Ovary (tissue), 3 donors: ENCODE measurements at regions not wholly inside any gene's neighbourhood (a gene's known extent, or its start where the extent isn't known, plus 50 kb on each side); places are given as distances from the start of the nearest gene placed in this dataset.

ENCODE experiments used
- EP300 ChIP-seq: sonication (generic); formaldehyde crosslinking; IDR thresholded peaks from one replicate; pipeline ENCODE4 v1.6.1; 2017; ENCODE audit warnings: antibody characterized with exemption
- POLR2A ChIP-seq: fragments of 450-650 bp; IDR thresholded peaks from one replicate; pipeline ENCODE4 v1.6.1; 2017; ENCODE audit warnings: antibody characterized with exemption, mild to moderate bottlenecking, moderate library complexity
- TF ChIP-seq, protein P1 (sequence below), 3 donors: fragments of 450-650 bp in 2 of 3; fragments of 200-600 bp in 1 of 3; IDR thresholded peaks; one replicate each; pipeline versions ENCODE4 v1.5.1 to v1.8.0; 2016 to 2022; ENCODE audit warnings: antibody characterized with exemption in 3 of 3, mild to moderate bottlenecking in 1 of 3
- donor health status: DM: no; HTN: no; CAD: no.

DNA sequence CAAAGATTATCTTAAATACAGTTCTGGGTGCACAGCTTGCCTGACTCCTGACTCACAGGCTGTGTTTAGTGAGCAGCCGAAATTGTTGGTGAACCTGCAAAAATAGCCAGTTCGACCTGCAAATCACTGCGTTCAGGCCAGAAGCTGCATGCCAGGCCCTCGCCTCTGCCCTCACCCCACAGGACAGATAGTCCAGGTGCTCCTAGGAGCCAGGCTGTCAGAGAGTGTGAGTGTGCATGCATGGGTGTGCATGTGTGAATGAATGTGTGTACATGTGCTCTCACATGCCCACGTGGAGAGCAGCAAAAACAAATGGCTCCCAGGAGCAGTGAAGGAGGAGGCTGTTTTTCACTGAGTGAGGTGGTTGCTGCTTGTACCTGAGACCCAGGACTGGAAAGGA lies 131.8 kb downstream of the ABCC12 start:
- TF ChIP-seq, protein P1, sequence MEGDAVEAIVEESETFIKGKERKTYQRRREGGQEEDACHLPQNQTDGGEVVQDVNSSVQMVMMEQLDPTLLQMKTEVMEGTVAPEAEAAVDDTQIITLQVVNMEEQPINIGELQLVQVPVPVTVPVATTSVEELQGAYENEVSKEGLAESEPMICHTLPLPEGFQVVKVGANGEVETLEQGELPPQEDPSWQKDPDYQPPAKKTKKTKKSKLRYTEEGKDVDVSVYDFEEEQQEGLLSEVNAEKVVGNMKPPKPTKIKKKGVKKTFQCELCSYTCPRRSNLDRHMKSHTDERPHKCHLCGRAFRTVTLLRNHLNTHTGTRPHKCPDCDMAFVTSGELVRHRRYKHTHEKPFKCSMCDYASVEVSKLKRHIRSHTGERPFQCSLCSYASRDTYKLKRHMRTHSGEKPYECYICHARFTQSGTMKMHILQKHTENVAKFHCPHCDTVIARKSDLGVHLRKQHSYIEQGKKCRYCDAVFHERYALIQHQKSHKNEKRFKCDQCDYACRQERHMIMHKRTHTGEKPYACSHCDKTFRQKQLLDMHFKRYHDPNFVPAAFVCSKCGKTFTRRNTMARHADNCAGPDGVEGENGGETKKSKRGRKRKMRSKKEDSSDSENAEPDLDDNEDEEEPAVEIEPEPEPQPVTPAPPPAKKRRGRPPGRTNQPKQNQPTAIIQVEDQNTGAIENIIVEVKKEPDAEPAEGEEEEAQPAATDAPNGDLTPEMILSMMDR (IDR thresholded peaks at IDR 0.05): no peak
- no peak for TF ChIP-seq POLR2A
- TF ChIP-seq EP300: no peak
